Occipital lobe (tissue), 1 donor: ENCODE measurements at regions not wholly inside any gene's neighbourhood (a gene's known extent, or its start where the extent isn't known, plus 50 kb on each side); places are given as distances from the start of the nearest gene placed in this dataset.

Source experiments
- DNase-seq: peaks from one replicate; lab custom pipeline; 2025; lab: John Stamatoyannopoulos, UW

- DNase-seq, result no peak
These were observed 1062.5 kb downstream of the BCL11A start for GRCh38 chr2:59490994-59491393.

GRCh38 chr2:59490192-59490591 is 1063.3 kb downstream of the BCL11A start:
- DNase-seq, result no peak

GRCh38 chr2:59484673-59485072 is 1068.8 kb downstream of the BCL11A start:
- no peak for DNase-seq

- no peak for DNase-seq
These were observed 1090.0 kb downstream of the BCL11A start for GRCh38 chr2:59463426-59463825.

- no peak for DNase-seq
These were observed 1090.8 kb downstream of the BCL11A start for GRCh38 chr2:59462422-59463197.

GRCh38 chr2:59461127-59461526 is 1092.3 kb downstream of the BCL11A start:
- no peak for DNase-seq

- DNase-seq, result no peak
These were observed 1094.7 kb downstream of the BCL11A start for GRCh38 chr2:59458800-59459199.

GRCh38 chr2:59456285-59456684 is 1097.2 kb downstream of the BCL11A start:
- DNase-seq, result no peak

- no peak for DNase-seq
These were observed 1104.2 kb downstream of the BCL11A start for GRCh38 chr2:59449274-59449673.

GRCh38 chr2:59440491-59440890 is 1113.0 kb downstream of the BCL11A start:
- no peak for DNase-seq

- DNase-seq, result no peak
These were observed 1117.8 kb downstream of the BCL11A start for GRCh38 chr2:59435635-59436034.

GRCh38 chr2:59428940-59429339 is 1124.5 kb downstream of the BCL11A start:
- no peak for DNase-seq

- no peak for DNase-seq
These were observed 1125.5 kb downstream of the BCL11A start for GRCh38 chr2:59427980-59428379.

GRCh38 chr2:59425247-59425646 is 1128.2 kb downstream of the BCL11A start:
- DNase-seq, result no peak

- DNase-seq, result no peak
These were observed 1139.5 kb downstream of the BCL11A start for GRCh38 chr2:59413751-59414570.

GRCh38 chr2:59399126-59399525 is 1154.3 kb downstream of the BCL11A start:
- DNase-seq, result no peak

GRCh38 chr2:59398081-59398480 is 1155.4 kb downstream of the BCL11A start:
- DNase-seq, result no peak

GRCh38 chr2:59395119-59395518 is 1154.0 kb upstream of the FANCL start:
- DNase-seq, result no peak

GRCh38 chr2:59391896-59392295 is 1150.8 kb upstream of the FANCL start:
- no peak for DNase-seq

- no peak for DNase-seq
These were observed 1149.5 kb upstream of the FANCL start for GRCh38 chr2:59390581-59390980.

GRCh38 chr2:59389240-59389639 is 1148.1 kb upstream of the FANCL start:
- DNase-seq, result no peak

GRCh38 chr2:59385971-59386370 is 1144.8 kb upstream of the FANCL start:
- DNase-seq, result no peak

- DNase-seq, result no peak
These were observed 1142.3 kb upstream of the FANCL start for GRCh38 chr2:59383473-59383872.
